ENCODE measurements at regions not wholly inside any gene's neighbourhood (a gene's known extent, or its start where the extent isn't known, plus 50 kb on each side); places are given as distances from the start of the nearest gene placed in this dataset.

DNA sequence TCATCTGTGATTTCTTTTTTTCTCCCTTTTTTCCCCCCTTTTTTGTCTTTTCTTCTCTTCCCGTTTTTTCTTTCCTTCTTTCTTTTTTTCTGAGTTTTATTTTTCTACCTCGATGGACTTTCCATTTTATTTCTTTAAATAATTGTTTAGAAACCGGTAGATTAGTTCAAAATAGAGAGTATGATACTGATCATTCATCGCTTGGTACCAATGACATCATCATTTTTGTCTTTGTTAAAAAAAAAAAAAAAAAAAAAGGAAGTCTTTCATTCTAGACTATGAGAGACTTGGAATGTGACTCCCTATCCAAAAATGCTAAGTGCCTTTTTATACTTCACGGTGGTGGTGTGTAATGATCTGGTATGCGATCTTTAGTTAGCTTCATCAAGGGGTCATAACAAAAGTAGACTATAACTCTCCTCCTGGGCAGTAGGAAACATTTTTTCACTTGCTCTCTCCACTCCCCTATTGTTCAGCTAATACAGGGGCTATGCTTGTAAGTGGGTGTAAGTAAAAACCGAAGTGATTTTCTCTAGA lies 1517.5 kb upstream of the ZEB2 start:
- DNase-seq (ENCODE audit: low spot score): no peak

DNA sequence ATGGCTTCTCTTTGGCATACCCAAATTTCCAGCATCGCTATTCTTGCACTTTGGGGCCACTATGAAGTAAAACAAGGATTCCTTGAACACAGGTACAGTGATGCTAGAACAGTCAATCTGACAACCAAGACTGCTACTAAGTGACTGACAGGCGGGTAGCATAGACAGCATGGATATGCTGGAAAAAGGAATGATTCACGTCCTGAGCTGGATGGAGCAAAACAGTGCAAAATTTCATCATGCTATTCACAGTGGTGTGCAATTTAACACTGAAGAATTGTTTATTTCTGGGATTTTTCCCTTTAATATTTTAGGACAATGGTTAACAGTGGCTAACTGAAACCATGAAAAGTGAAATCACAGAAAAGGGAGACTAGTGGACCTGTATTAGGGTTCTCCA lies 1511.2 kb upstream of the ZEB2 start:
- DNase-seq (ENCODE audit: low spot score): no peak

DNA sequence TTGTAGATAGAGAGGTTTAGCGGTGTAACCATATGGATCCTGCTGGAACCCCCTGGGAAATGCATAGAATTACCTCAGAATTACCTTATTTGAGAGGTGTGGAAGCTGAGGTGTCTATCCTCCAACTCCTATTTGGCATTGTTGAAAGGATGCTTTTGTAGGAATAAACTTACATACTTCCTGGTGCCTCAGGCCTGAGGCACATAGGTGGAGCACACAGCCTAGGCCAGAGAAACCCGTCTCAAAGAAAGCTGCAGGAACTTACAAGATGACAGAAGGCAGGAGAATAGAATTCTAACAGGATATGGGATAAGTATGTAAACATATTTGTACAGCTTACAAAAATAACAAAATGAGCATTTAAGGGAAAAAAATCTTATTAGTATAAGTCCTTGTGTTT lies 1507.2 kb upstream of the ZEB2 start:
- DNase-seq (ENCODE audit: low spot score): no peak

- DNase-seq (ENCODE audit: low spot score): no peak
Measured at GRCh38 chr2:146025519-146025918, 1505.6 kb upstream of the ZEB2 start.

DNA sequence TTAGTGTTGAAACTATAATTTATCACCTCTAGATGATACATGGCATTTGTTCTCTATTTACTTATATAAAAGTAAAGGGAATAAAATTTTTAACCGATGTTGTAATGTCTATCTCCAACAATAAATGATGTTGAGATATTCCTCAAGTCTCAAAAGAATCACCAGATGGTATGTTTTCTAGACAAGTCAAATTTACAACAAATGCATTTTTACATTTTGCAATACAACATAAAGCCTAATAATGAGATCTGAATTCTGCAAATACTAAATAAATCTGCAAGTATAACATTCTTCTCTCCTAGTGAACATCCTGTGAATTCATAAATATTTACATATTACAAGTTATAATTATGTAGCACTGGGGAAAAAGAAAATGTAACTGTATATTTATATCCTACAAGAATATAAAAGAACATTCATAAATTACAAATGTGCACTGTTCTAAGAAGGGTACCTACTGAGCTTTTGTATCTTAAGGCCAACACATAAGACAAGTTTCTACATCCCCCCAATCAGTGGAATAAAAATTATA lies 1504.4 kb upstream of the ZEB2 start:
- DNase-seq (ENCODE audit: low spot score): no peak

DNA sequence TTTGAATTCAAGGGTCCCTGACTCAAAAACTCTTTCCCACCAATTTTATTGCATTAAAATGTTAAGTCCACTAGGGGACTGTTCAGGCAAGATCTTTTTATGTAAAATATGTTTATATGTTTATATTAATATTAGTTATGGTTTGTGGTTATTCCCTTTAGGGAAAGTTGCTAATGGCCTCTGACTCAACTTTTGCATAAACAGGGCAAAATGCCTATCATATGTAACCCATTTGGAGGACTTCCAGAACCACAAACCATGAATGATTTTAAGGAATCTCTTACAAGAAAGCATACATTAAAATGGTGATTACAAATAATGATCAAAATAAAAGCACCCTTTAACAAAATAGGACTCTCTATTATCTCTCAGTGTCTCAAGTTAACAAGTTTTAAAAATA lies 1484.5 kb upstream of the ZEB2 start:
- DNase-seq (ENCODE audit: low spot score): no peak

DNA sequence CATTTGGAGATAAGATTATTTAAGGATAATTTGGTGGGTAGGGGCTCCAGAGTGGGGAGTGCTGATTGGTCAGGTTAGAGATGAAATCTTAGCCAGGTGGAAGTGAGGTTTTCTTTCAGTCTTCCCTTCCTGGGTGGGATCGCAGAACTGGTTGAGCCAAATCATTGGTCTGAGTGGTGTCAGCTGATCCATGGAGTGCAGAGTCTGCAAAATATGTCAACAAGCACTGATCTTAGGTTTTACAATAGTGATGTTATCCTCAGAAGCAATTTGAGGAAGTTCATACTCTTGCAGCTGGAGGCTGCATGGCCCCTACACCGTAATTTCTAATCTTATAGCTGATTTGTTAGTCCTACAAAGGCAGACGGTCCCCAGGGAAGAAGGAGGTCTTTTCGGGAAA lies 1483.4 kb upstream of the ZEB2 start:
- DNase-seq (ENCODE audit: low spot score): no peak

DNA sequence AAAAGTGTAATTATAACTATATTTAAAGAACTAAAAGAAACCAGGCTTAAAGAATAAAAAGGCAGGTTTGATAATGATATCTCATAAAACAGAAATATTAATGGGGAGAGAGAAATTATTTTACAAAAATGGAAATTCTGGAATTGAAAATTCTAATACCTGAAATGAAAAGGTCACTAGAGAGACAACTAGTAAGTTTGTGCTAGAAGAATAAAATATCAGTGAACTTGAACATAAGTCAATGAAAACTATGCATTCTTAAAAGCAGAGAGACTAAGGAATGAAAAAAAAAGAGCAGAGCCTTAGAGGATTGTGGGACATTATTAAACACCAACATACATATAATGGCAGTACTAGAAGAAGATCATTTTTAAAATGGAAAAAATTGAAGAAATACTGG lies 1475.0 kb upstream of the ZEB2 start:
- DNase-seq (ENCODE audit: low spot score): no peak

DNA sequence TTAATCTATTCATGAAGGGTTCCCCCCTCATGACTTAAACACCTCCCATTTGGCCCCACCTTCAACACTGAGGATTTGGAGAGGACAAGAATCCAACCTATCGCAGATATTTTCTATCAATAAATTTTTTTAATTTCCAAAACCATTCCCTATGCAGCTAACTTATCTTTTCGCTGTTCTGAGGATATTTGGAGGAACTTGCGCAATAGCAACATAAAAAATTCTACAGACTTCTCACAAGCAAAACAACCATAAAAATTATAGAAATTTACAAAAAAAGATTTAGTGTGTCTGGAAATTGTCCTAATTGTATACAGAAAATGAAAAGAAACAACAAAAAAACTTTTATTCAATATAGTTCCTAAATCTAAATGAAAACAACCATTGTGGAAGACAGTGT lies 1472.7 kb upstream of the ZEB2 start:
- no peak for DNase-seq (ENCODE audit: low spot score)

DNA sequence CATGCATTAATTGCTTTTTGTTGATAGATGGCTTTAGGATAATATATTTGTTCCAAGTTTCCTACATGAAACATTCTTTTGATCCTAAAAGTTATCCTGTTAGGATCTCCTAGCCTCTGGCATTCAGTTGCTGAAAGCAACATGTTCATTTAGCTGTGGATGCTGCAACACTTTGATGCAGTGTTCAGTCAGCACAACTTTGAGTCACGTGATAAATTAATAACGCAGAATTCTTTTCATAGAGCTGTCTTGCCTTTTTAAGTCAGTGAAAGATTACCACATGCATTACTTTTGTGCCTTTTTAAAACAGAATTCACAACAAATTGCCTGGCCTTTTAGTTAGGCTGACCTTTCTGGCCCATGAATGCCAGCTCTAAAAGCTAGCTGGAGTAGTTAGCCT lies 1467.9 kb upstream of the ZEB2 start:
- DNase-seq (ENCODE audit: low spot score): no peak

GRCh38 chr2:145985517-145985916 lies 1465.6 kb upstream of the ZEB2 start:
- DNase-seq (ENCODE audit: low spot score): no peak

- DNase-seq (ENCODE audit: low spot score): no peak
Measured at GRCh38 chr2:145984580-145984979, 1464.7 kb upstream of the ZEB2 start.

GRCh38 chr2:145980318-145980717 lies 1460.4 kb upstream of the ZEB2 start:
- no peak for DNase-seq (ENCODE audit: low spot score)

DNA sequence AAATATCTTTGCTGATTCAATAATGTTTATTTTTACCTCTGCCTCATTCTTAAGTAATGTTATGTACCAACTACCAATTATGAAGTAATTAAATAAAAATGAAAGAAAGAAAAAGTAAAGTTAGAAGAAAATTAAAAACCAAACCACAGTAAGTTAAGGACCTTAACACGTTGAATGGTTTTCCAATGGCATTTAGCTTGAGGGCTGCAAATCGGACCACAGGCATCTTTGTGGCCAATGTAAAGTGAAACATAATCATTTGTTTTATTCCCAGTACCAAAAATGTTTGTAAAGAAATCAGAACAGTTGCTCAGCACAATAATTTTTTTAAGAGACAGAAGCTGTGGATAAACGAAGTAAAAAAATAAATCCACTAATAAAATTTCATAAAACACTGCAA lies 1455.5 kb upstream of the ZEB2 start:
- DNase-seq (ENCODE audit: low spot score): no peak

GRCh38 chr2:145961846-145962245 lies 1441.9 kb upstream of the ZEB2 start:
- DNase-seq (ENCODE audit: low spot score): peak; percentile 5

GRCh38 chr2:145960479-145961163 lies 1440.7 kb upstream of the ZEB2 start:
- DNase-seq (ENCODE audit: low spot score): no peak

GRCh38 chr2:145958611-145959010 lies 1438.7 kb upstream of the ZEB2 start:
- DNase-seq (ENCODE audit: low spot score): peak; percentile 11

GRCh38 chr2:145957929-145958328 lies 1438.0 kb upstream of the ZEB2 start:
- peak; percentile 4 for DNase-seq (ENCODE audit: low spot score)

DNA sequence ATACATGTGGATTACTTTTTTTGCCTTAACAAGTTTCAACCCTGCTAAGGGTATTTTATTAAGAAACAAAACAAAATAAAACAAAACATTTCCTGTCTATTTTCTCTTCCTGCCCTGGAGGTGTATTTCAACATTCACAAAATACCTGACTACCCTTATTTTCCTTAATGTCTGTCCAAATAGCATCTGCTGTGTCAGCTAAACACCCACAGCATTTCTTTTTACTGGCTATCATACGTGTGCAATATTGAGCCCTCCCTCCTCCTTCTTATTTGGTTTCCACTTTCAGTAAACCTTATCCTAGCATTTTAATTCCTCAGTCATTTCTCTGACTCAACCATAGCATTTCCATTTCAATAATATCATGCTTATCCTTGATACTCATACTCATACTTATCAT lies 1420.0 kb upstream of the ZEB2 start:
- DNase-seq (ENCODE audit: low spot score): no peak

DNA sequence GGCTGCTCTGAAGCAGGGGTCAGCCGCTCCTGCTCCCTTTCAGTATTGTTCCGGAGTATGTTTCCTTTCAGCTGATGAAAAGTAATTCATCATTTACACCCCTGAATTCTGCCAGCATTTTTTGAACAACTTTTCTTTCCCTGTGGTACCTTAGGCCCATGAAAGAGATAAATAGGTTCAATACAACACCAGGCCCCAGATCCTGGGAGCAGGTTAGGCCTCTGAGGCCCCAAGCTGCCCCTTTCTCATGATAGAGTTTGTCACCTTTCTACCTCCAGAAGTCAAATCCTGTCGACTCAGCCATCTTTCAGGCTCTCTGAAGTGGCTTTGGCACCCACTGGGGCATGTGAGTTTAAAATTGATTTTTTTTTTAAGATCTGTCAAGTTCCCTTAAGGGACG lies 1415.1 kb upstream of the ZEB2 start:
- DNase-seq (ENCODE audit: low spot score): no peak

DNA sequence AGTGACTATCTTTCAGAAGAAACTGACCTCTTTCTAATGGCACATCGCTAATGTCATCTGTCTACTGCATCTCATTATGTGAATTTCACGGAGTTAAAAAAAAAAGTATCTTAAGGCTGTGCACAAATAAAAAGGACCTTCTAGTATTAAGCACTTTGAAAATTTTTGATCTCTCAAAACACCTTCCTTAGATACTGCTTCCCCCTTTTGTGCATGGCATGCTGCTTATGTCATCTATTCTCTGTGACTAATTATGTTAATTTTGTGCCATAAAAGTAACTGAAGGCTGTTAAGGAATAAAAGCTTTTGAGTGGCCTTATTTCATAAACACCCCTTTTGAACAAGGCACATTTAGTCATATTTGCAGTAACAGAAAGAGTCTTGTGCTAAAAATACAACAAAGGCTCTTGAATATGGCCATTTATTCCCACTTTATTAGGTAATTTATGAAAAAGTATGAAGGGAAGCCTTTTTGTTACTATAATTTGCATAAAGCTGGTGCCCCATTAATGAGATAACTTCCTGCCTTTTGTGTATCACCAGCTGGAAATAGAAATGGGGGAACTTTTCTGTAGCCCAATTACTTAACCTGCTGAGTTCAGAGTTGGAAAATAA lies 1412.0 kb upstream of the ZEB2 start:
- no peak for DNase-seq (ENCODE audit: low spot score)

GRCh38 chr2:145930318-145930717 lies 1410.4 kb upstream of the ZEB2 start:
- no peak for DNase-seq (ENCODE audit: low spot score)

- DNase-seq (ENCODE audit: low spot score): no peak
Measured at GRCh38 chr2:145927131-145927950, 1407.4 kb upstream of the ZEB2 start.
